MM.1S (cell line): ENCODE measurements at regions not wholly inside any gene's neighbourhood (a gene's known extent, or its start where the extent isn't known, plus 50 kb on each side); places are given as distances from the start of the nearest gene placed in this dataset.
A peak's percentile ranks its signal among the peaks of the same experiment; 100 is the strongest.
"Not testable (repeated sequence)": the region's sequence is repeated elsewhere in the genome, so short reads cannot be mapped to it uniquely, and the experiment has no call there.

Source experiments
- DNase-seq: peaks from one replicate; pipeline ENCODE4 v3.0.0-alpha.2; 2015
- H2AFZ ChIP-seq: fragments of 300-600 bp; sonication (generic); 2 replicates; pipeline ENCODE4 v1.6.0; 2016; ENCODE audit warnings: antibody characterized with exemption, low read length
- H3F3A ChIP-seq: fragments of 300-600 bp; sonication (generic); 2 replicates; pipeline ENCODE4 v1.6.1; 2016; ENCODE audit warnings: mild to moderate bottlenecking, antibody characterized with exemption, low read length, moderate library complexity, mixed read lengths; ENCODE audit not compliant: insufficient read depth
- H3K27ac ChIP-seq: fragments of 300-600 bp; sonication (generic); 2 replicates; pipeline ENCODE4 v1.5.1; 2016; ENCODE audit warnings: mild to moderate bottlenecking, low read length
- H3K27me3 ChIP-seq: fragments of 300-600 bp; sonication (generic); replicated peaks from 2 replicates; pipeline ENCODE4 v1.6.0; 2016; ENCODE audit warnings: low read length; ENCODE audit not compliant: insufficient read depth
- H3K36me3 ChIP-seq: fragments of 300-600 bp; sonication (generic); replicated peaks from 2 replicates; pipeline ENCODE4 v1.6.1; 2016; ENCODE audit warnings: mild to moderate bottlenecking, low read length, mixed read lengths; ENCODE audit not compliant: insufficient read depth
- H3K4me1 ChIP-seq: fragments of 300-600 bp; sonication (generic); 2 replicates; pipeline ENCODE4 v1.6.1; 2016; ENCODE audit warnings: low read length, mixed read lengths
- H3K4me2 ChIP-seq: fragments of 300-600 bp; sonication (generic); 2 replicates; pipeline ENCODE4 v1.6.0; 2016; ENCODE audit warnings: low read depth, low read length
- H3K4me3 ChIP-seq: fragments of 300-600 bp; sonication (generic); 2 replicates; pipeline ENCODE4 v1.5.1; 2016; ENCODE audit warnings: low read length, mixed read lengths
- H3K79me2 ChIP-seq: fragments of 300-600 bp; sonication (generic); 2 replicates; pipeline ENCODE4 v1.6.1; 2016; ENCODE audit warnings: mixed run types, low read length, mixed read lengths
- H3K9ac ChIP-seq: fragments of 300-600 bp; sonication (generic); 2 replicates; pipeline ENCODE4 v1.6.1; 2016; ENCODE audit warnings: low read length, mixed read lengths
- H3K9me2 ChIP-seq: fragments of 300-600 bp; sonication (generic); replicated peaks from 2 replicates; pipeline ENCODE4 v1.6.1; 2016; ENCODE audit warnings: mild to moderate bottlenecking, low read length, mixed read lengths; ENCODE audit not compliant: insufficient read depth
- H3K9me3 ChIP-seq: fragments of 300-600 bp; sonication (generic); replicated peaks from 2 replicates; pipeline ENCODE4 v1.6.1; 2016; ENCODE audit warnings: mild to moderate bottlenecking, low read length, mixed read lengths; ENCODE audit not compliant: insufficient read depth
- H4K20me1 ChIP-seq: fragments of 300-600 bp; sonication (generic); 2 replicates; pipeline ENCODE4 v1.6.1; 2016; ENCODE audit warnings: mild to moderate bottlenecking, low read length, moderate library complexity, mixed read lengths; ENCODE audit not compliant: insufficient read depth
- CTCF ChIP-seq: fragments of 300-600 bp; sonication (generic); IDR thresholded peaks from 2 replicates; pipeline ENCODE4 v1.5.1; 2016; ENCODE audit warnings: antibody characterized with exemption, low read length, mixed read lengths
- EZH2 ChIP-seq: fragments of 300-600 bp; sonication (generic); optimal IDR thresholded peaks from 2 replicates; pipeline ENCODE3; 2017; ENCODE audit warnings: low read depth, mild to moderate bottlenecking, antibody characterized with exemption, low read length, mixed read lengths
- EZH2phosphoT487 ChIP-seq: fragments of 300-600 bp; sonication (generic); IDR thresholded peaks from 2 replicates; pipeline ENCODE4 v1.6.1; 2018; ENCODE audit warnings: antibody characterized with exemption, low read length

GRCh38 chr13:91056746-91057145 is 290.7 kb upstream of the MIR17HG start:
- Histone ChIP-seq H3K9ac (0 out of 2 replicates have a peak overlapping the region, but pooled peaks have one; percentile 31), H3F3A (no peaks in the 10 kb centered on the region), H4K20me1 (no peaks in the 10 kb centered on the region), H3K4me3 (peak overlapping the region; percentile 27; the same call in 1 of the 2 replicates), H3K27ac (peak overlapping the region; percentile 73; the same call in 1 of the 2 replicates), H3K79me2 (no peaks in the 10 kb centered on the region), H3K36me3 (no peaks in the 10 kb centered on the region), H2AFZ (no peak overlapping the region), H3K4me2 (peak overlapping the region; percentile 35; the same call in 1 of the 2 replicates), H3K9me3 (no peaks in the 10 kb centered on the region), H3K27me3 (no peaks in the 10 kb centered on the region), H3K9me2 (no peaks in the 10 kb centered on the region), H3K4me1 (no peaks in the 10 kb centered on the region)
- peak; percentile 64 for DNase-seq
- TF ChIP-seq EZH2 (no peak), EZH2phosphoT487 (no peak), CTCF (no peak)

DNA sequence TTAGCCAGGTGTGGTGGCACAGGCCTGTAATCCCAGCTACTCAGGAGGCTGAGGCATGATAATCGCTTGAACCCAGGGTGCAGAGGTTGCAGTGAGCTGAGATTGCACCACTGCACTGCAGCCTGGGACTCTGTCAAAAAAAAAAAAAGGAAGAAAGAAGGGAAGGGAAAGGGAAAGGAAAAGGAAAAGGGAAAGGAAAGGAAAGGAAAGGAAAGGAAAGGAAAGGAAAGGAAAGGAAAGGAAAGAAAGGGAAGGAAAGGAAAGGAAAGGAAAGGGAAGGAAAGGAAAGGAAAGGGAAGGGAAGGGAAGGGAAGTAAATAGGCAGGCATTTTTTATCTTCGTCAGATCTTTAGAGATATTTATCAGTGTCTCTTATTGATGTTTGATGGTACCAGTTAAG is 290.0 kb upstream of the MIR17HG start:
- not testable (repeated sequence) for H3K79me2 ChIP-seq, H3K4me2 ChIP-seq, H3K9me3 ChIP-seq, H3K36me3 ChIP-seq, H3K27me3 ChIP-seq, H4K20me1 ChIP-seq, H3K4me3 ChIP-seq, H3K9me2 ChIP-seq, H2AFZ ChIP-seq, H3K4me1 ChIP-seq, DNase-seq, H3K9ac ChIP-seq, H3F3A ChIP-seq
- H3K27ac ChIP-seq = peak overlapping the region; percentile 73; the same call in 1 of the 2 replicates

GRCh38 chr13:91058066-91058465 is 289.4 kb upstream of the MIR17HG start:
- no peak overlapping the region for H3K4me3 ChIP-seq
- no peak overlapping the region for H3K9ac ChIP-seq
- H2AFZ ChIP-seq = no peak overlapping the region
- no peaks in the 10 kb centered on the region for H3K9me2 ChIP-seq
- H3K27me3 ChIP-seq = no peaks in the 10 kb centered on the region
- no peak overlapping the region for H3K27ac ChIP-seq
- no peaks in the 10 kb centered on the region for H3F3A ChIP-seq
- H3K4me1 ChIP-seq = no peaks in the 10 kb centered on the region
- no peaks in the 10 kb centered on the region for H3K79me2 ChIP-seq
- no peak for TF ChIP-seq EZH2
- no peak for TF ChIP-seq EZH2phosphoT487
- TF ChIP-seq CTCF = no peak
- peak; percentile 44 for DNase-seq
- H3K4me2 ChIP-seq = no peak overlapping the region
- H4K20me1 ChIP-seq = no peaks in the 10 kb centered on the region
- H3K36me3 ChIP-seq = no peaks in the 10 kb centered on the region
- H3K9me3 ChIP-seq = no peaks in the 10 kb centered on the region

- no peak for DNase-seq
- H3K4me2 ChIP-seq = no peak overlapping the region
- no peaks in the 10 kb centered on the region for H3K27me3 ChIP-seq
- H3K4me3 ChIP-seq = no peak overlapping the region
- no peak overlapping the region for H3K9ac ChIP-seq
- no peak overlapping the region for H3K27ac ChIP-seq
- no peaks in the 10 kb centered on the region for H3K4me1 ChIP-seq
- TF ChIP-seq EZH2phosphoT487 = no peak
- no peak for TF ChIP-seq CTCF
- TF ChIP-seq EZH2 = no peak
- no peaks in the 10 kb centered on the region for H3K36me3 ChIP-seq
- H3K9me3 ChIP-seq = no peaks in the 10 kb centered on the region
- H3F3A ChIP-seq = no peaks in the 10 kb centered on the region
- H4K20me1 ChIP-seq = no peaks in the 10 kb centered on the region
- H2AFZ ChIP-seq = no peak overlapping the region
- no peaks in the 10 kb centered on the region for H3K79me2 ChIP-seq
- H3K9me2 ChIP-seq = no peaks in the 10 kb centered on the region
These were observed 288.6 kb upstream of the MIR17HG start for GRCh38 chr13:91058919-91059318.
